UCSD-AML1 (cell line): ENCODE measurements at regions not wholly inside any gene's neighbourhood (a gene's known extent, or its start where the extent isn't known, plus 50 kb on each side); places are given as distances from the start of the nearest gene placed in this dataset.

Experiments
- DNase-seq: peaks from one replicate; lab custom pipeline; 2025; ENCODE audit not compliant: unreplicated experiment; lab: John Stamatoyannopoulos, UW

DNA sequence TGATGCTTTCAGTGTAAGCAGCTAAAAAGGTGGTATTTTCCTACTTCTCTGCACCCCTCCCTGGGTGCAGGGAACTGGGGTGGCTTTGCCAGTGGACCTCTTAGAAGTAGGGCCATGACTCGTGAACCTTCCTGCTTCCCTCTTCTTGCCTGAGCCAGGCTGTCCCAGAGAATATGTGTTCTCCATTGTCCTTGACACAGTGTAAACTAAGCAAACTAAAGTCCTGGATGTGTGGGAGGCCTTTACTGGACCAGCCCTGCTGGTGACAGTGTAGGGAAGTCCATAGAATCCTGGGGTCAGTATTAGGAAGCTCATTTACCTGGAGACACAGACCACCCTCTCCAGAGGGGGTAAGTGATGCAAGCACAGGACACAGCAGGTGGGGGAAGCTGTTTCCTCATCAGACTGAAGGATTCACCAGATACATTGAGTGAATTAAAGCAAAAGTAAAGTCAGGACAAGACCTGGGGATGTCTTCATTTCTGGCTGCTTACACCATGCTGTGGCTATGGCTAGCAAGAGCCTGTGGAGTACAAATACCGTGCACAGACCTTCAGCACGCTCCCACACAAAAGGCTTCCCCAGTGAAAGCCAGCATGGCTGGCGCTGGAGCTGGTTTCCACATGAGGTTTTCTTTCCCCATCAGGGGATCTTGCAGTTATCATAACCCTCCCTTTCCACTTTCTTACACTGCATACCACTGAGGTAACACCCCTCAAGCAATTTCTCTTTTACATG is 64.8 kb upstream of the LPP start:
- no peak for DNase-seq

DNA sequence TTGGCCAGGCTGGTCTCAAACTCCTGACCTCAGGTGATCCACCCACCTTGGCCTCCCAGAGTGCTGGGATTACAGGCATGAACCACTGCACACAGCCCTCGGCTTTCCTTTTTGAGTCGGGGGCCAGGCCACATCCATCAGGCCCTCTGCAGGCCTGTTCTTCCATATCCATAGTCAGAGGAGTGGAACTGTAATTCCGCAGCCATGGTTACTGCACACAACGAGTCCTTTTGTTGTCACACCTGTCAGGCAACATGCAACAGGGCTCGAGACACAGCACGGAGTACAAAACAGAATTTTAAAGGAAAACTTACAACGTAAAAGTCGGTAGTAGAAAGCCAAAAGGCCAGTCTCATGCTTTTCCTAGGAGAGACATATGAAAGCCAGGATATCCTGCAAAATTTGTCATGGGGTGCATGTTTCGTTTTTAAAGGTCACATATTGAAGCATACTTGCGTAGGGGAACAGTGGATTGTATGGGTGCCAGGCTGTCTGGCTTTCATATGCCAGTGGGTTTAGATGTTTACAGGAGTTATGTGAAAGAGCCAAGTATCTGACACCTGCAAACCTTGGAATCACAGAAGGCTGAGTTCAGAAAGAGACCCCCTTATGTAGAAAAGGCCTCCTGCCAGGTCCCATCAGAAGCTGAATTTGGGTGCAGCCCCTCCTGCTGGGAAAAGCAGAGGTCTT is 63.2 kb upstream of the LPP start:
- no peak for DNase-seq

- no peak for DNase-seq
Observed at GRCh38 chr3:188091746-188092145, 62.2 kb upstream of the LPP start.

- DNase-seq = no peak
Observed at GRCh38 chr3:188092648-188093047, 61.3 kb upstream of the LPP start.

GRCh38 chr3:188095431-188095830 is 58.5 kb upstream of the LPP start:
- no peak for DNase-seq

- no peak for DNase-seq
Observed at GRCh38 chr3:188097791-188098190, 56.2 kb upstream of the LPP start.

DNA sequence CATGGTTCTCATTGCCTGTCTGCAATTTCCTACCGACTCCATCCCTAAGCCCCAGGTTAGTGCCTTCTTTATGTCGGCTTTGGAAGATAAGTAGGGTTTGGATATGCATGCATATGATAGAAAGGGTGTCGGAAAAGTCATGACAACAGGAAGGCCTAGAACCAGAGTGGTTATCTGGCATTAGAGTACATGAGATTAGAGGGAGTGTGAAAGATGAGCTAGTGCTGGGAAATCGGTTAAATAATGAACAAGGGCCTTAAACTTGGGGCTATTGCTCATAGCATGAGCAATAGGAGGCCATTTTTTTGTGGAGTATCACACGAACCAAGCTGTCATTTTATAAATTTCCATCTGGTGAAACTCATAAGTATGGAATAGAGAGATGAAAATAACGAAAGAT is 54.0 kb upstream of the LPP start:
- no peak for DNase-seq

GRCh38 chr3:188102861-188103547 is 51.0 kb upstream of the LPP start:
- no peak for DNase-seq

- no peak for DNase-seq
Observed at GRCh38 chr3:188104050-188104449, 49.9 kb upstream of the LPP start.
